H1 (cell line): ENCODE measurements at regions not wholly inside any gene's neighbourhood (a gene's known extent, or its start where the extent isn't known, plus 50 kb on each side); places are given as distances from the start of the nearest gene placed in this dataset.

ENCODE experiments used
- CTCF ChIA-PET: fragments of 300-600 bp; sonication (Branson Sonifier 250); formaldehyde crosslinking; loops from one replicate; lab custom pipeline; 2021; ENCODE audit not compliant: partially characterized antibody; lab: Charles Lee
- POLR2A ChIA-PET: fragments of 300-600 bp; sonication (Branson Sonifier 250); formaldehyde crosslinking; loops from one replicate; lab custom pipeline; 2021; ENCODE audit warnings: inconsistent platforms; ENCODE audit not compliant: partially characterized antibody; lab: Charles Lee
- DNase-seq, 2 experiments: peaks; one replicate each; pipeline versions ENCODE4 v3.0.0 to v3.0.0-alpha.2; 2010 to 2022; ENCODE audit warnings: low spot score in 2 of 2, low read depth in 1 of 2, mixed read lengths in 1 of 2
- FAIRE-seq: peaks from 2 replicates; lab custom pipeline; 2011; peaks lifted over from hg19 to GRCh38; lab: Jason Lieb, UNC
- H2AFZ ChIP-seq: 2 replicates; pipeline ENCODE4 v1.8.1; 2012; ENCODE audit warnings: low read length, inconsistent platforms
- H2AK5ac ChIP-seq: 2 replicates; pipeline ENCODE4 v1.6.1; 2013; ENCODE audit warnings: low read depth, low read length
- H2BK120ac ChIP-seq: replicated peaks from 2 replicates; pipeline ENCODE3; 2013; ENCODE audit warnings: low read depth, low read length, inconsistent platforms
- H2BK12ac ChIP-seq: 2 replicates; pipeline ENCODE4 v1.6.1; 2013; ENCODE audit warnings: low read depth, low read length
- H2BK15ac ChIP-seq: 2 replicates; pipeline ENCODE4 v1.6.1; 2013; ENCODE audit warnings: low read length
- H2BK20ac ChIP-seq: 2 replicates; pipeline ENCODE4 v1.6.1; 2013; ENCODE audit warnings: low read length
- H2BK5ac ChIP-seq: 2 replicates; pipeline ENCODE4 v1.6.1; 2013; ENCODE audit warnings: low read depth, low read length
- H3K14ac ChIP-seq: 2 replicates; pipeline ENCODE4 v1.6.1; 2013; ENCODE audit warnings: inconsistent platforms; ENCODE audit not compliant: insufficient read length
- H3K18ac ChIP-seq: 2 replicates; pipeline ENCODE4 v1.6.1; 2013; ENCODE audit warnings: low read length; ENCODE audit errors: extremely low read depth
- H3K23ac ChIP-seq: 2 replicates; pipeline ENCODE4 v1.6.1; 2013; ENCODE audit warnings: inconsistent platforms; ENCODE audit not compliant: insufficient read length
- H3K23me2 ChIP-seq: 2 replicates; pipeline ENCODE4 v1.6.1; 2013; ENCODE audit warnings: low read depth, low read length
- H3K27ac ChIP-seq: 2 replicates; pipeline ENCODE4 v1.6.1; 2011; ENCODE audit warnings: low read depth, low read length, inconsistent platforms
- H3K27me3 ChIP-seq, 4 experiments: replicated peaks in 1 of 4; 1 replicate in 1 of 4; 2 replicates in 3 of 4; pipeline versions ENCODE4 v1.6.1 to v1.8.1; 2011 to 2013; ENCODE audit warnings: low read length in 3 of 4, mild to moderate bottlenecking in 3 of 4, inconsistent platforms in 2 of 4, mixed read lengths in 2 of 4, moderate library complexity in 1 of 4; ENCODE audit not compliant: control insufficient read depth in 3 of 4, insufficient read depth in 3 of 4; ENCODE audit errors: extremely low read depth in 1 of 4
- H3K36me3 ChIP-seq, 4 experiments: 2 replicates each; pipeline versions ENCODE4 v1.6.1 to v1.8.1; 2011 to 2013; ENCODE audit warnings: mild to moderate bottlenecking in 4 of 4, low read length in 3 of 4, moderate library complexity in 2 of 4, control low read depth in 1 of 4, inconsistent platforms in 1 of 4; ENCODE audit not compliant: insufficient read depth in 4 of 4, control insufficient read depth in 2 of 4
- H3K4ac ChIP-seq: replicated peaks from 2 replicates; pipeline ENCODE3; 2013; ENCODE audit warnings: low read length, low read depth, mixed read lengths, inconsistent platforms; ENCODE audit not compliant: insufficient read length
- H3K4me1 ChIP-seq, 4 experiments: replicated peaks in 1 of 4; 1 replicate in 1 of 4; 2 replicates in 3 of 4; pipeline versions ENCODE4 v1.6.1 to v1.8.1; 2011 to 2013; ENCODE audit warnings: low read length in 3 of 4, inconsistent platforms in 2 of 4, mixed read lengths in 1 of 4; ENCODE audit not compliant: insufficient read depth in 4 of 4, control insufficient read depth in 3 of 4
- H3K4me2 ChIP-seq, 2 experiments: 2 replicates each; pipeline versions ENCODE4 v1.6.1 to v1.8.1; 2011 to 2013; ENCODE audit warnings: low read depth in 2 of 2, low read length in 2 of 2, control low read depth in 1 of 2, inconsistent platforms in 1 of 2, mild to moderate bottlenecking in 1 of 2; ENCODE audit not compliant: insufficient read depth in 1 of 2
- H3K4me3 ChIP-seq, 4 experiments: fragments of 200-600, 300-600 bp in 1 of 4; sonication (generic), shearing (Covaris generic), sonication (Bioruptor Twin) in 1 of 4; 2 replicates each; pipeline versions ENCODE4 v1.5.1 to v1.8.1; 2011 to 2016; ENCODE audit warnings: low read length in 4 of 4, low read depth in 3 of 4, control low read depth in 2 of 4, inconsistent platforms in 2 of 4, mild to moderate bottlenecking in 2 of 4, mixed read lengths in 1 of 4, moderate library complexity in 1 of 4; ENCODE audit not compliant: insufficient read depth in 2 of 4; ENCODE audit errors: extremely low read depth in 1 of 4
- H3K56ac ChIP-seq: replicated peaks from 2 replicates; pipeline ENCODE3; 2013; ENCODE audit warnings: low read depth, mild to moderate bottlenecking, mixed read lengths, low read length, inconsistent platforms; ENCODE audit not compliant: insufficient read length
- H3K79me1 ChIP-seq: 2 replicates; pipeline ENCODE4 v1.6.1; 2013; ENCODE audit warnings: low read depth, low read length, control low read depth
- H3K79me2 ChIP-seq, 2 experiments: 2 replicates each; pipeline versions ENCODE4 v1.6.1 to v1.8.1; 2012 to 2013; ENCODE audit warnings: low read length in 2 of 2, mild to moderate bottlenecking in 2 of 2, inconsistent platforms in 1 of 2; ENCODE audit not compliant: insufficient read depth in 2 of 2, control insufficient read depth in 1 of 2
- H3K9ac ChIP-seq, 4 experiments: replicated peaks in 1 of 4; 1 replicate in 1 of 4; 2 replicates in 3 of 4; pipeline versions ENCODE4 v1.6.1 to v1.8.1; 2011 to 2013; ENCODE audit warnings: low read depth in 3 of 4, low read length in 3 of 4, control low read depth in 2 of 4, mild to moderate bottlenecking in 2 of 4, moderate library complexity in 2 of 4, inconsistent platforms in 1 of 4; ENCODE audit errors: extremely low read depth in 1 of 4
- H3K9me3 ChIP-seq, 2 experiments: 2 replicates each; pipeline versions ENCODE4 v1.6.1 to v1.8.1; 2012 to 2013; ENCODE audit warnings: mild to moderate bottlenecking in 2 of 2, moderate library complexity in 2 of 2, control low read depth in 1 of 2, inconsistent platforms in 1 of 2, low read depth in 1 of 2, low read length in 1 of 2, mixed read lengths in 1 of 2; ENCODE audit not compliant: insufficient read depth in 2 of 2
- H4K20me1 ChIP-seq, 2 experiments: replicated peaks in 1 of 2; 2 replicates each; pipeline versions ENCODE3 to v1.8.1; 2011 to 2013; ENCODE audit warnings: inconsistent platforms in 2 of 2, low read length in 2 of 2, mild to moderate bottlenecking in 1 of 2; ENCODE audit not compliant: insufficient read depth in 2 of 2, control insufficient read depth in 1 of 2
- H4K5ac ChIP-seq: 2 replicates; pipeline ENCODE4 v1.6.1; 2013; ENCODE audit warnings: low read length, low read depth, mixed read lengths, inconsistent platforms; ENCODE audit not compliant: insufficient read length
- H4K8ac ChIP-seq: 2 replicates; pipeline ENCODE4 v1.8.0; 2013; ENCODE audit warnings: mild to moderate bottlenecking, moderate library complexity, low read length, inconsistent platforms; ENCODE audit not compliant: insufficient read depth; ENCODE audit errors: extremely low read depth
- H4K91ac ChIP-seq: replicated peaks from 2 replicates; pipeline ENCODE3; 2013; ENCODE audit warnings: low read length, mixed read lengths, inconsistent platforms; ENCODE audit not compliant: insufficient read length
- CHD2 ChIP-seq: IDR thresholded peaks from 2 replicates; pipeline ENCODE4 v1.6.1; 2012; ENCODE audit warnings: low read length, improper control_type of control experiment
- RAD21 ChIP-seq, 2 experiments: IDR thresholded peaks in 1 of 2; conservative IDR thresholded peaks in 1 of 2; 2 replicates each; pipeline ENCODE4 v1.6.1; 2011; ENCODE audit warnings: low read depth in 2 of 2, low read length in 2 of 2, improper control_type of control experiment in 1 of 2, inconsistent platforms in 1 of 2, mild to moderate bottlenecking in 1 of 2, moderate library complexity in 1 of 2
- TBP ChIP-seq: IDR thresholded peaks from 2 replicates; pipeline ENCODE4 v1.6.1; 2011; ENCODE audit warnings: low read depth, low read length, improper control_type of control experiment
- WGBS, 2 experiments: shearing (Covaris generic) in 1 of 2; methylation state at CpG; one replicate each; pipeline versions ENCODE4 v1.1.6 to v1.1.7; 2013 to 2015; ENCODE audit warnings: low lambda C conversion rate in 2 of 2, mixed read lengths in 2 of 2, inconsistent platforms in 1 of 2, low coverage in 1 of 2, missing lambda C conversion rate in 1 of 2; ENCODE audit not compliant: insufficient replicate concordance in 2 of 2, insufficient coverage in 1 of 2, insufficient read length in 1 of 2; ENCODE audit errors: extremely low coverage in 1 of 2, missing lambda C conversion rate in 1 of 2; 5-methylcytosine and 5-hydroxymethylcytosine counted together
- TF ChIP-seq, protein P1 (sequence below), 3 experiments: IDR thresholded peaks; 1 replicate in 2 of 3; 2 replicates in 1 of 3; pipeline versions ENCODE4 v1.5.1 to v1.6.1; 2011; ENCODE audit warnings: low read length in 3 of 3, mild to moderate bottlenecking in 3 of 3, inconsistent platforms in 2 of 3, low read depth in 1 of 3, moderate library complexity in 1 of 3; ENCODE audit not compliant: insufficient read depth in 1 of 3; ENCODE audit errors: control extremely low read depth in 1 of 3

DNA sequence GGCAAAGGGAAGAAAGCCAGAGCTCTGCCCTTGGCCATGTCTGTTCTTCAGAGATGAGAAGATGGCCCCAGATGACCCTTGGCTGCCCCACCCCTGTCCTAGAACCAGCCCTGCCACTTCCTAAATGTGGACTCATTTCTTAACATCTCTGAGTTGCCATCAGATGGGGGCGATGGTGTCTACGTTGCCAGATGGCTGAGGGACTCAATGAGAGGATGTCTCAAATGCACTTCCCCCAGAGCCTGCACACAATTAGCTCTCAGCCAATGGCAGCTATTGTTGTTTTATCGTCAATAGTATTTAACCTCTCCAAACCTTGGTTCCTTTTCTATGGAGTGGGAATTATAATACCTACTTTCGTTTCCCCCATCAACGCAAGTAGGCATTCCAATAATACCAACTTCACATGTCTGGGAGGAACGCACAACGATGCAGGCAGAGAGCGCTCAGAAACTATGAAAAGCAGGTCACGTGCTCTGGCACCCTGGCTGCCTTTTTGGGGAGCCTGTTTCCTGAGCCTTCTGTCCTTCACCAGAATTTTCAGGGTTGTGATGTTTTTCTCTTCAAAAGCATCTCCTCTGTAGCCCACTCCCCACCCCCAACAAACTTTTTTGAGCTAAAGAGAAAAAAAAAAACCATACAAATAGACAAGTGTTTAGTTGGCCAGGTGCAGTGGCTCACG lies 100.3 kb downstream of the MCFD2 start:
- H3K4ac ChIP-seq: no peak overlapping the region
- H3K79me2 ChIP-seq: no peaks in the 10 kb centered on the region
- H4K8ac ChIP-seq: no peak overlapping the region
- no peak overlapping the region for H4K91ac ChIP-seq
- TF ChIP-seq RAD21 (IDR thresholded peaks at IDR 0.05 in 1 of 2, conservative IDR thresholded peaks at IDR 0.05 in 1 of 2; ENCODE audit: low read depth in 2 of 2, low read length in 2 of 2) (peak; percentile 8 to 42; a peak in 3 of 4 replicates), TBP (no peak), CHD2 (no peak)
- TF ChIP-seq, protein P1, sequence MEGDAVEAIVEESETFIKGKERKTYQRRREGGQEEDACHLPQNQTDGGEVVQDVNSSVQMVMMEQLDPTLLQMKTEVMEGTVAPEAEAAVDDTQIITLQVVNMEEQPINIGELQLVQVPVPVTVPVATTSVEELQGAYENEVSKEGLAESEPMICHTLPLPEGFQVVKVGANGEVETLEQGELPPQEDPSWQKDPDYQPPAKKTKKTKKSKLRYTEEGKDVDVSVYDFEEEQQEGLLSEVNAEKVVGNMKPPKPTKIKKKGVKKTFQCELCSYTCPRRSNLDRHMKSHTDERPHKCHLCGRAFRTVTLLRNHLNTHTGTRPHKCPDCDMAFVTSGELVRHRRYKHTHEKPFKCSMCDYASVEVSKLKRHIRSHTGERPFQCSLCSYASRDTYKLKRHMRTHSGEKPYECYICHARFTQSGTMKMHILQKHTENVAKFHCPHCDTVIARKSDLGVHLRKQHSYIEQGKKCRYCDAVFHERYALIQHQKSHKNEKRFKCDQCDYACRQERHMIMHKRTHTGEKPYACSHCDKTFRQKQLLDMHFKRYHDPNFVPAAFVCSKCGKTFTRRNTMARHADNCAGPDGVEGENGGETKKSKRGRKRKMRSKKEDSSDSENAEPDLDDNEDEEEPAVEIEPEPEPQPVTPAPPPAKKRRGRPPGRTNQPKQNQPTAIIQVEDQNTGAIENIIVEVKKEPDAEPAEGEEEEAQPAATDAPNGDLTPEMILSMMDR (IDR thresholded peaks at IDR 0.05; ENCODE audit: control extremely low read depth in 1 of 3, insufficient read depth in 1 of 3, low read depth in 1 of 3, low read length in 3 of 3): peak in 1 of 3 experiments; percentile 2; a peak in 1 of 4 replicates
- no peak overlapping the region for H4K5ac ChIP-seq
- no peaks in the 10 kb centered on the region for H3K9me3 ChIP-seq
- POLR2A ChIA-PET: no interaction called here
- H2AK5ac ChIP-seq: no peak overlapping the region
- CTCF ChIA-PET: interaction anchor here (1.0 to 3.2 kb wide), 4 partner anchors 8 to 43 kb away, joined by 3 to 11 read pairs (median 4); no protein-coding TSS in a partner anchor
- H3K56ac ChIP-seq: no peak overlapping the region
- no peak overlapping the region for H3K4me2 ChIP-seq
- H2BK20ac ChIP-seq: no peak overlapping the region
- no peaks in the 10 kb centered on the region for H3K23me2 ChIP-seq
- no peaks in the 10 kb centered on the region for H3K27me3 ChIP-seq
- no peak overlapping the region for H3K14ac ChIP-seq
- H3K4me1 ChIP-seq: no peaks in the 10 kb centered on the region; a peak in 1 of 7 replicates
- WGBS, 2 experiments: 87% methylated on average over 10 of the region's 10 CpGs; no CpG with 5 or more reads in 1 of the 2 experiments
- H3K79me1 ChIP-seq: no peaks in the 10 kb centered on the region
- H3K23ac ChIP-seq: no peak overlapping the region
- no peak overlapping the region for H2BK5ac ChIP-seq
- no peak overlapping the region for H3K18ac ChIP-seq
- H3K9ac ChIP-seq: no peak overlapping the region
- no peaks in the 10 kb centered on the region for H3K36me3 ChIP-seq
- H2AFZ ChIP-seq: no peak overlapping the region
- peak in 1 of 2 experiments; percentile 43 for DNase-seq
- no peak overlapping the region for H3K4me3 ChIP-seq
- H2BK15ac ChIP-seq: no peak overlapping the region
- FAIRE-seq: no peak
- no peak overlapping the region for H2BK120ac ChIP-seq
- no peak overlapping the region for H3K27ac ChIP-seq
- no peak overlapping the region for H2BK12ac ChIP-seq
- no peaks in the 10 kb centered on the region for H4K20me1 ChIP-seq
